GM19468 (cell line): ENCODE measurements at regions not wholly inside any gene's neighbourhood (a gene's known extent, or its start where the extent isn't known, plus 50 kb on each side); places are given as distances from the start of the nearest gene placed in this dataset.
"Not testable (repeated sequence)": the region's sequence is repeated elsewhere in the genome, so short reads cannot be mapped to it uniquely, and the experiment has no call there.

Source experiments
- ATAC-seq: cut with Tn5 transposase; IDR thresholded peaks from one replicate; pipeline ENCODE4 v1.9.1; 2021; ENCODE audit warnings: mild to moderate bottlenecking, moderate library complexity, moderate number of reproducible peaks; ENCODE audit not compliant: unreplicated experiment; ENCODE audit errors: extremely low read depth

GRCh38 chr12:83556040-83556439 lies 869.3 kb downstream of the TMTC2 start:
- ATAC-seq, result not testable (repeated sequence)

GRCh38 chr12:83541446-83541845 lies 854.7 kb downstream of the TMTC2 start:
- no peak for ATAC-seq

- ATAC-seq, result no peak
Measured at GRCh38 chr12:83538361-83538965, 851.8 kb downstream of the TMTC2 start.

GRCh38 chr12:83537428-83538053 lies 850.8 kb downstream of the TMTC2 start:
- no peak for ATAC-seq

GRCh38 chr12:83536496-83536895 lies 849.8 kb downstream of the TMTC2 start:
- ATAC-seq, result no peak

GRCh38 chr12:83528571-83528970 lies 841.9 kb downstream of the TMTC2 start:
- ATAC-seq, result no peak

GRCh38 chr12:83527810-83528209 lies 841.1 kb downstream of the TMTC2 start:
- ATAC-seq, result no peak

- no peak for ATAC-seq
Measured at GRCh38 chr12:83515306-83516026, 828.8 kb downstream of the TMTC2 start.

- ATAC-seq, result no peak
Measured at GRCh38 chr12:83514372-83514771, 827.7 kb downstream of the TMTC2 start.

GRCh38 chr12:83506841-83507240 lies 820.1 kb downstream of the TMTC2 start:
- ATAC-seq, result no peak

- no peak for ATAC-seq
Measured at GRCh38 chr12:83505586-83505985, 818.9 kb downstream of the TMTC2 start.

GRCh38 chr12:83499894-83500293 lies 813.2 kb downstream of the TMTC2 start:
- not testable (repeated sequence) for ATAC-seq

GRCh38 chr12:83477696-83478095 lies 791.0 kb downstream of the TMTC2 start:
- ATAC-seq, result no peak

- no peak for ATAC-seq
Measured at GRCh38 chr12:83476695-83477690, 790.3 kb downstream of the TMTC2 start.

GRCh38 chr12:83476006-83476405 lies 789.3 kb downstream of the TMTC2 start:
- ATAC-seq, result no peak

- no peak for ATAC-seq
Measured at GRCh38 chr12:83474369-83474768, 787.7 kb downstream of the TMTC2 start.

GRCh38 chr12:83473408-83474095 lies 786.8 kb downstream of the TMTC2 start:
- ATAC-seq, result peak; percentile 98

GRCh38 chr12:83472772-83473171 lies 786.1 kb downstream of the TMTC2 start:
- no peak for ATAC-seq

- no peak for ATAC-seq
Measured at GRCh38 chr12:83472350-83472749, 785.6 kb downstream of the TMTC2 start.

- no peak for ATAC-seq
Measured at GRCh38 chr12:83471341-83471740, 784.6 kb downstream of the TMTC2 start.
